HEK293 (cell line): ENCODE measurements at regions not wholly inside any gene's neighbourhood (a gene's known extent, or its start where the extent isn't known, plus 50 kb on each side); places are given as distances from the start of the nearest gene placed in this dataset.

Source experiments
- CTCF ChIA-PET: fragments of 350-600 bp; formaldehyde crosslinking; extraction: SDS; loops from one replicate; lab custom pipeline; 2021; ENCODE audit warnings: antibody characterized with exemption; lab: Yijun Ruan, JAX
- POLR2A ChIA-PET: fragments of 300-600 bp; formaldehyde crosslinking; extraction: SDS; loops from one replicate; lab custom pipeline; 2020; ENCODE audit warnings: antibody characterized with exemption, inconsistent platforms; lab: Yijun Ruan, JAX
- H3K27ac ChIP-seq: fragments of 200-500 bp; sonication (Bioruptor generic); 2 replicates; pipeline ENCODE4 v1.5.1; 2014; ENCODE audit warnings: low read depth, low read length, control low read depth, inconsistent platforms; ENCODE audit errors: extremely low read depth
- H3K36me3 ChIP-seq, 2 experiments: fragments of 200-500 bp in 1 of 2; sonication (Bioruptor generic) in 1 of 2; 1 replicate in 1 of 2; 2 replicates in 1 of 2; pipeline ENCODE4 v1.5.1; 2014 to 2017; ENCODE audit warnings: inconsistent platforms in 2 of 2, low read length in 2 of 2; ENCODE audit not compliant: control insufficient read depth in 2 of 2, insufficient read depth in 1 of 2
- H3K4me1 ChIP-seq: fragments of 200-500 bp; sonication (Bioruptor generic); 2 replicates; pipeline ENCODE4 v1.5.1; 2014; ENCODE audit warnings: mild to moderate bottlenecking, low read length, inconsistent platforms; ENCODE audit not compliant: control insufficient read depth, insufficient read depth
- H3K4me3 ChIP-seq: 2 replicates; pipeline ENCODE4 v1.5.1; 2011; ENCODE audit warnings: low read depth, mild to moderate bottlenecking, control low read depth, low read length, moderate library complexity
- H3K9me3 ChIP-seq: fragments of 200-500 bp; sonication (Bioruptor generic); 2 replicates; pipeline ENCODE4 v1.5.1; 2014; ENCODE audit warnings: low read depth, low read length, inconsistent platforms; ENCODE audit not compliant: control insufficient read depth, insufficient read depth
- HOXD13 ChIP-seq: sonication (generic); formaldehyde crosslinking; IDR thresholded peaks from 2 replicates; pipeline ENCODE4 v1.8.0; 2022; ENCODE audit warnings: missing genetic modification reagents, borderline replicate concordance
- KLF9 ChIP-seq: fragments of 450-650 bp; formaldehyde crosslinking; IDR thresholded peaks from 2 replicates; pipeline ENCODE4 v1.5.1; 2016; ENCODE audit warnings: missing biosample characterization, missing genetic modification characterization, low read depth
- PRDM10 ChIP-seq: fragments of 450-650 bp; formaldehyde crosslinking; IDR thresholded peaks from 2 replicates; pipeline ENCODE4 v1.5.1; 2016; ENCODE audit warnings: missing biosample characterization, missing genetic modification characterization
- SCRT2 ChIP-seq: fragments of 450-650 bp; formaldehyde crosslinking; IDR thresholded peaks from 2 replicates; pipeline ENCODE4 v1.5.1; 2016; ENCODE audit warnings: missing biosample characterization, missing genetic modification characterization
- ZBTB1 ChIP-seq: fragments of 450-650 bp; formaldehyde crosslinking; IDR thresholded peaks from 2 replicates; pipeline ENCODE4 v1.5.1; 2016; ENCODE audit warnings: missing biosample characterization, missing genetic modification characterization
- ZBTB11 ChIP-seq: fragments of 450-650 bp; formaldehyde crosslinking; conservative IDR thresholded peaks from 2 replicates; pipeline ENCODE4 v1.5.1; 2016; ENCODE audit warnings: low read depth, missing biosample characterization, missing genetic modification characterization
- ZFHX2 ChIP-seq: fragments of 450-650 bp; formaldehyde crosslinking; conservative IDR thresholded peaks from 2 replicates; pipeline ENCODE4 v1.5.1; 2016; ENCODE audit warnings: missing biosample characterization, missing genetic modification characterization
- ZNF140 ChIP-seq: fragments of 450-650 bp; formaldehyde crosslinking; IDR thresholded peaks from 2 replicates; pipeline ENCODE4 v1.5.1; 2016; ENCODE audit warnings: missing biosample characterization, missing genetic modification characterization
- ZNF155 ChIP-seq: fragments of 450-650 bp; formaldehyde crosslinking; IDR thresholded peaks from 2 replicates; pipeline ENCODE4 v1.5.1; 2016; ENCODE audit warnings: missing biosample characterization, missing genetic modification characterization
- ZNF24 ChIP-seq: fragments of 450-650 bp; formaldehyde crosslinking; IDR thresholded peaks from 2 replicates; pipeline ENCODE4 v1.5.1; 2016; ENCODE audit warnings: missing biosample characterization, missing genetic modification characterization
- ZNF248 ChIP-seq: fragments of 450-650 bp; formaldehyde crosslinking; IDR thresholded peaks from 2 replicates; pipeline ENCODE4 v1.5.1; 2017; ENCODE audit warnings: missing biosample characterization, missing genetic modification characterization
- ZNF518A ChIP-seq: fragments of 450-650 bp; formaldehyde crosslinking; conservative IDR thresholded peaks from 2 replicates; pipeline ENCODE4 v1.5.1; 2016; ENCODE audit warnings: low read depth, missing biosample characterization, missing genetic modification characterization
- ZNF548 ChIP-seq: fragments of 450-650 bp; formaldehyde crosslinking; IDR thresholded peaks from 2 replicates; pipeline ENCODE4 v1.5.1; 2016; ENCODE audit warnings: missing biosample characterization, missing genetic modification characterization
- ZNF600 ChIP-seq: fragments of 450-650 bp; formaldehyde crosslinking; IDR thresholded peaks from 2 replicates; pipeline ENCODE4 v1.5.1; 2016; ENCODE audit warnings: missing biosample characterization, missing genetic modification characterization
- ZNF621 ChIP-seq: fragments of 450-650 bp; formaldehyde crosslinking; IDR thresholded peaks from 2 replicates; pipeline ENCODE4 v1.5.1; 2017; ENCODE audit warnings: missing biosample characterization, missing genetic modification characterization
- ZNF792 ChIP-seq: fragments of 450-650 bp; formaldehyde crosslinking; IDR thresholded peaks from 2 replicates; pipeline ENCODE4 v1.5.1; 2016; ENCODE audit warnings: missing biosample characterization, missing genetic modification characterization
- ZSCAN23 ChIP-seq: fragments of 450-650 bp; formaldehyde crosslinking; IDR thresholded peaks from 2 replicates; pipeline ENCODE4 v1.5.1; 2016; ENCODE audit warnings: missing biosample characterization, missing genetic modification characterization
- TF ChIP-seq, protein P1 (sequence below): fragments of 450-650 bp; formaldehyde crosslinking; IDR thresholded peaks from 2 replicates; pipeline ENCODE4 v1.5.1; 2016; ENCODE audit warnings: missing biosample characterization, missing genetic modification characterization

DNA sequence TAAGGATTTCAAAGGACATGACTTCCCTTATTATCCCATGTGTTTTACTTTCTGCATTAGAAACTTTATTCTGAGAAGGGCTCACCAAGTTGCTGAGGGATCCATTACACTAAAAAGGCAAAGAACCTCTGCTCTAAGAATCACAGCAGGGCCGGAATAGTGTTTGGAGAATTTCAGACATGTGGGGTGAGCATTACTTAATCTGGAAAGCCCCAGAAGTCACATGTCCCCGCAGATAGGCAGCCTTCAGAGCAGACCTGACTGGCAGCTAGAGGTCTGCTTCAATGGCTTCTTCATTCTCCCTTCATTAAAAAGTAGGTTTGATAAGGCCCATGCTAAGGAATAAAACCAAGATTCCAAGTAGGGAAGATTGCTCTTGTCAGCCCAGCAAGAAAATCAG lies 52.6 kb upstream of the RBM15 start (continued):
- TF ChIP-seq ZNF792 (no peak), ZNF24 (tag by site-specific recombination) (no peak), ZNF155 (tag by site-specific recombination) (no peak)

- H3K4me1 ChIP-seq: peaks cover 12% of the 10 kb centered on the region
- no peaks in the 10 kb centered on the region for H3K9me3 ChIP-seq
- no peak overlapping the region for H3K4me3 ChIP-seq
- TF ChIP-seq ZNF621 (tag by site-specific recombination): no peak
- TF ChIP-seq ZSCAN23: no peak
- no peak for TF ChIP-seq KLF9 (tag by site-specific recombination)
- TF ChIP-seq ZBTB11 (tag by site-specific recombination): no peak
- TF ChIP-seq ZBTB1 (tag by site-specific recombination): no peak
- TF ChIP-seq PRDM10 (tag by site-specific recombination): no peak
- no peak for TF ChIP-seq ZNF248 (tag by site-specific recombination)
- no peak for TF ChIP-seq HOXD13 (CRISPR knock-in tag)
- no peak for TF ChIP-seq ZNF155 (tag by site-specific recombination)
- no peak for TF ChIP-seq ZNF140 (tag by site-specific recombination)
- no peak for TF ChIP-seq ZNF518A
- peak; percentile 66 for TF ChIP-seq ZNF600 (tag by site-specific recombination)
- peak; percentile 75 for TF ChIP-seq ZNF548 (tag by site-specific recombination)
- TF ChIP-seq, protein P1, sequence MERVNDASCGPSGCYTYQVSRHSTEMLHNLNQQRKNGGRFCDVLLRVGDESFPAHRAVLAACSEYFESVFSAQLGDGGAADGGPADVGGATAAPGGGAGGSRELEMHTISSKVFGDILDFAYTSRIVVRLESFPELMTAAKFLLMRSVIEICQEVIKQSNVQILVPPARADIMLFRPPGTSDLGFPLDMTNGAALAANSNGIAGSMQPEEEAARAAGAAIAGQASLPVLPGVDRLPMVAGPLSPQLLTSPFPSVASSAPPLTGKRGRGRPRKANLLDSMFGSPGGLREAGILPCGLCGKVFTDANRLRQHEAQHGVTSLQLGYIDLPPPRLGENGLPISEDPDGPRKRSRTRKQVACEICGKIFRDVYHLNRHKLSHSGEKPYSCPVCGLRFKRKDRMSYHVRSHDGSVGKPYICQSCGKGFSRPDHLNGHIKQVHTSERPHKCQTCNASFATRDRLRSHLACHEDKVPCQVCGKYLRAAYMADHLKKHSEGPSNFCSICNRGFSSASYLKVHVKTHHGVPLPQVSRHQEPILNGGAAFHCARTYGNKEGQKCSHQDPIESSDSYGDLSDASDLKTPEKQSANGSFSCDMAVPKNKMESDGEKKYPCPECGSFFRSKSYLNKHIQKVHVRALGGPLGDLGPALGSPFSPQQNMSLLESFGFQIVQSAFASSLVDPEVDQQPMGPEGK: no peak
- TF ChIP-seq SCRT2 (tag by site-specific recombination): no peak
- no peak for TF ChIP-seq ZFHX2 (tag by site-specific recombination)
- ChIA-PET CTCF (no interaction called here), POLR2A (no interaction called here)
- H3K27ac ChIP-seq: no peak overlapping the region
- H3K36me3 ChIP-seq: no peaks in the 10 kb centered on the region
Observed at GRCh38 chr1:110288111-110288510, 51.1 kb upstream of the RBM15 start.
